ENCODE measurements at regions not wholly inside any gene's neighbourhood (a gene's known extent, or its start where the extent isn't known, plus 50 kb on each side); places are given as distances from the start of the nearest gene placed in this dataset.

- DNase-seq (ENCODE audit: low read depth in 2 of 2): no peak
- H3K4me3 ChIP-seq (replicated peaks in 1 of 4; ENCODE audit: control extremely low read depth in 1 of 4, insufficient read depth in 1 of 4, low read depth in 3 of 4, low read length in 4 of 4): no peak overlapping the region
- TF ChIP-seq CTCF (conservative IDR thresholded peaks at IDR 0.05 in 1 of 2, IDR thresholded peaks at IDR 0.05 in 1 of 2; ENCODE audit: low read depth in 1 of 2, low read length in 2 of 2) (no peak), EZH2 (IDR thresholded peaks at IDR 0.05; ENCODE audit: low read length, missing control alignments) (no peak)
Observed at GRCh38 chr3:41126961-41127360, 72.3 kb upstream of the CTNNB1 start.

GRCh38 chr3:41127414-41127813 is 71.9 kb upstream of the CTNNB1 start:
- Histone ChIP-seq H3K27me3 (ENCODE audit: control insufficient read depth, insufficient read depth, low read length) (no peaks in the 10 kb centered on the region), H3K4me3 (replicated peaks in 1 of 4; ENCODE audit: control extremely low read depth in 1 of 4, insufficient read depth in 1 of 4, low read depth in 3 of 4, low read length in 4 of 4) (no peak overlapping the region), H3K9me3 (ENCODE audit: control insufficient read depth, insufficient read depth, low read depth, low read length) (no peaks in the 10 kb centered on the region), H3K79me2 (ENCODE audit: control insufficient read depth, insufficient read depth, low read length) (no peaks in the 10 kb centered on the region), H3K9ac (ENCODE audit: insufficient read depth, low read length) (no peak overlapping the region), H3K36me3 (ENCODE audit: control insufficient read depth, insufficient read depth, low read length) (no peaks in the 10 kb centered on the region), H3K4me1 (ENCODE audit: control insufficient read depth, extremely low read depth, insufficient read depth, low read length) (no peaks in the 10 kb centered on the region), H4K20me1 (ENCODE audit: control insufficient read depth, extremely low read depth, insufficient read depth, low read length) (no peaks in the 10 kb centered on the region), H2AFZ (ENCODE audit: low read length) (no peak overlapping the region), H3K27ac (ENCODE audit: insufficient read depth, low read length) (no peak overlapping the region), H3K4me2 (ENCODE audit: extremely low read depth, insufficient read depth, low read length) (no peak overlapping the region)
- no peak for DNase-seq (ENCODE audit: low read depth in 2 of 2)
- TF ChIP-seq CTCF (conservative IDR thresholded peaks at IDR 0.05 in 1 of 2, IDR thresholded peaks at IDR 0.05 in 1 of 2; ENCODE audit: low read depth in 1 of 2, low read length in 2 of 2): no peak
- no peak for TF ChIP-seq EZH2 (IDR thresholded peaks at IDR 0.05; ENCODE audit: low read length, missing control alignments)

More at GRCh38 chr3:41126961-41127360, 72.3 kb upstream of the CTNNB1 start:
- Histone ChIP-seq H3K27me3 (ENCODE audit: control insufficient read depth, insufficient read depth, low read length) (no peaks in the 10 kb centered on the region), H3K27ac (ENCODE audit: insufficient read depth, low read length) (no peak overlapping the region), H4K20me1 (ENCODE audit: control insufficient read depth, extremely low read depth, insufficient read depth, low read length) (no peaks in the 10 kb centered on the region), H3K9ac (ENCODE audit: insufficient read depth, low read length) (no peak overlapping the region), H3K79me2 (ENCODE audit: control insufficient read depth, insufficient read depth, low read length) (no peaks in the 10 kb centered on the region), H3K4me1 (ENCODE audit: control insufficient read depth, extremely low read depth, insufficient read depth, low read length) (no peaks in the 10 kb centered on the region), H3K36me3 (ENCODE audit: control insufficient read depth, insufficient read depth, low read length) (no peaks in the 10 kb centered on the region), H3K4me2 (ENCODE audit: extremely low read depth, insufficient read depth, low read length) (no peak overlapping the region), H3K9me3 (ENCODE audit: control insufficient read depth, insufficient read depth, low read depth, low read length) (no peaks in the 10 kb centered on the region), H2AFZ (ENCODE audit: low read length) (no peak overlapping the region)

GRCh38 chr3:41129731-41130130 is 69.6 kb upstream of the CTNNB1 start:
- no peak overlapping the region for H3K9ac ChIP-seq (ENCODE audit: insufficient read depth, low read length)
- no peaks in the 10 kb centered on the region for H4K20me1 ChIP-seq (ENCODE audit: control insufficient read depth, extremely low read depth, insufficient read depth, low read length)
- no peaks in the 10 kb centered on the region for H3K9me3 ChIP-seq (ENCODE audit: control insufficient read depth, insufficient read depth, low read depth, low read length)
- no peak overlapping the region for H3K27ac ChIP-seq (ENCODE audit: insufficient read depth, low read length)
- no peak overlapping the region for H3K4me2 ChIP-seq (ENCODE audit: extremely low read depth, insufficient read depth, low read length)
- no peak for DNase-seq (ENCODE audit: low read depth in 2 of 2)
- no peak for TF ChIP-seq EZH2 (IDR thresholded peaks at IDR 0.05; ENCODE audit: low read length, missing control alignments)
- no peak for TF ChIP-seq CTCF (conservative IDR thresholded peaks at IDR 0.05 in 1 of 2, IDR thresholded peaks at IDR 0.05 in 1 of 2; ENCODE audit: low read depth in 1 of 2, low read length in 2 of 2)
- H3K79me2 ChIP-seq (ENCODE audit: control insufficient read depth, insufficient read depth, low read length): no peaks in the 10 kb centered on the region
- no peaks in the 10 kb centered on the region for H3K36me3 ChIP-seq (ENCODE audit: control insufficient read depth, insufficient read depth, low read length)
- H3K27me3 ChIP-seq (ENCODE audit: control insufficient read depth, insufficient read depth, low read length): no peaks in the 10 kb centered on the region
- no peak overlapping the region for H3K4me3 ChIP-seq (replicated peaks in 1 of 4; ENCODE audit: control extremely low read depth in 1 of 4, insufficient read depth in 1 of 4, low read depth in 3 of 4, low read length in 4 of 4)
- H3K4me1 ChIP-seq (ENCODE audit: control insufficient read depth, extremely low read depth, insufficient read depth, low read length): no peaks in the 10 kb centered on the region
- no peak overlapping the region for H2AFZ ChIP-seq (ENCODE audit: low read length)

All from fibroblast of lung (primary cell).